ENCODE measurements at regions not wholly inside any gene's neighbourhood (a gene's known extent, or its start where the extent isn't known, plus 50 kb on each side); places are given as distances from the start of the nearest gene placed in this dataset.

DNA sequence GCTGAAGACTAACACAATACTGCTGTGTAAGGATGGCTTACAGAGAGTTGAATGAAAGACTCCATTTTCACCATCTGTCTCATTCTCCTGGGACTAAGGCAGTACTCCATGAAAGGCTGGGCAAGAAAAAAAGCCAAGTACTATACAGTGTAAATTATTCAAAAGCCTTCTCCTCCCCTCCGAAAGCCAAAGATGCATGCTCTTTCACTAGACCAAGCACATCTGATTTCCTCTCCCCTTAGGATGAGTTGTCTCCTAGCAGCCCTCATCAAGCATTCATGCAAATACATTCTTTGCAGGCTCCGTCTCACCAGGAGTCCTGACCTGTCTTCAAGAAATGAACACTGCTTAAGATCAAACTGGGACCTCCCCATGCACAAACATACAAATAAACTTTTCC, 133.5 kb upstream of the THBS1 start:
- TF ChIP-seq EZH2 (IDR thresholded peaks at IDR 0.05; ENCODE audit: insufficient read depth, poor library complexity, severe bottlenecking) (no peak), EZH2phosphoT487 (IDR thresholded peaks at IDR 0.05; ENCODE audit: insufficient read depth, low read depth) (no peak)
